K562 (cell line): ENCODE measurements at regions not wholly inside any gene's neighbourhood (a gene's known extent, or its start where the extent isn't known, plus 50 kb on each side); places are given as distances from the start of the nearest gene placed in this dataset.

Experiments used
- BACH1 ChIP-seq: fragments of 200-800 bp; sonication (Bioruptor generic); IDR thresholded peaks from 2 replicates; pipeline ENCODE4 v1.6.1; 2016; ENCODE audit warnings: missing genetic modification characterization, missing compliant biosample characterization
- CEBPB ChIP-seq: fragments of 450-650 bp; IDR thresholded peaks from 2 replicates; pipeline ENCODE4 v1.6.1; 2016; ENCODE audit warnings: missing genetic modification characterization, missing compliant biosample characterization
- EP300 ChIP-seq: IDR thresholded peaks from 2 replicates; pipeline ENCODE4 v1.6.1; 2012; ENCODE audit warnings: low read length, improper control_type of control experiment
- ETV6 ChIP-seq, 3 experiments: fragments of 150-350 bp in 1 of 3; sonication (generic) in 1 of 3; formaldehyde crosslinking in 1 of 3; IDR thresholded peaks; 2 replicates each; pipeline versions ENCODE4 v1.6.1 to v1.8.0; 2014 to 2022; ENCODE audit warnings: borderline replicate concordance in 2 of 3, low read depth in 2 of 3, antibody characterized with exemption in 1 of 3, low read length in 1 of 3, mild to moderate bottlenecking in 1 of 3, missing genetic modification reagents in 1 of 3
- FOXM1 ChIP-seq, 2 experiments: fragments of 450-650 bp in 1 of 2; sonication (generic) in 1 of 2; formaldehyde crosslinking in 1 of 2; IDR thresholded peaks; 2 replicates each; pipeline versions ENCODE4 v1.6.1 to v1.9.0; 2017 to 2022; ENCODE audit warnings: low read depth in 2 of 2, mild to moderate bottlenecking in 2 of 2, missing genetic modification reagents in 1 of 2, moderate library complexity in 1 of 2
- HDAC1 ChIP-seq, 2 experiments: fragments of 450-650 bp; IDR thresholded peaks; 2 replicates each; pipeline ENCODE4 v1.6.1; 2016 to 2017; ENCODE audit warnings: inconsistent platforms in 1 of 2, mild to moderate bottlenecking in 1 of 2, moderate library complexity in 1 of 2
- PRPF4 ChIP-seq: fragments of 200-400 bp; formaldehyde crosslinking; IDR thresholded peaks from one replicate; pipeline ENCODE4 v1.6.1; 2017; ENCODE audit warnings: low read length, low read depth, mild to moderate bottlenecking; ENCODE audit not compliant: insufficient read depth, poor library complexity, severe bottlenecking
- SAFB2 ChIP-seq: fragments of 200-400 bp; formaldehyde crosslinking; IDR thresholded peaks from 2 replicates; pipeline ENCODE4 v1.6.1; 2018; ENCODE audit warnings: borderline replicate concordance, low read length, low read depth, moderate library complexity; ENCODE audit not compliant: severe bottlenecking
- SMC3 ChIP-seq: conservative IDR thresholded peaks from 2 replicates; pipeline ENCODE4 v1.6.1; 2011; ENCODE audit warnings: low read depth, low read length, improper control_type of control experiment; ENCODE audit not compliant: insufficient read depth
- SRF ChIP-seq, 2 experiments: fragments of 250-450, 450-650 bp in 1 of 2; sonication (Bioruptor Pico) in 1 of 2; sonication (generic) in 1 of 2; formaldehyde crosslinking; IDR thresholded peaks; 2 replicates each; pipeline versions ENCODE4 v1.5.0 to v1.5.1; 2020 to 2022; ENCODE audit warnings: mild to moderate bottlenecking in 1 of 2, missing genetic modification reagents in 1 of 2
- ZNF253 ChIP-seq: fragments of 250-450 bp; sonication (Bioruptor Pico); conservative IDR thresholded peaks from 2 replicates; pipeline ENCODE4 v1.6.1; 2021; ENCODE audit warnings: mild to moderate bottlenecking
- TF ChIP-seq, protein P1 (sequence below): fragments of 450-650 bp; formaldehyde crosslinking; IDR thresholded peaks from 2 replicates; pipeline ENCODE4 v1.4.0; 2022; ENCODE audit warnings: mild to moderate bottlenecking, moderate library complexity
- TF ChIP-seq, protein P2 (sequence below): fragments of 450-650 bp; IDR thresholded peaks from 2 replicates; pipeline ENCODE4 v1.6.1; 2016; ENCODE audit warnings: low read depth

DNA sequence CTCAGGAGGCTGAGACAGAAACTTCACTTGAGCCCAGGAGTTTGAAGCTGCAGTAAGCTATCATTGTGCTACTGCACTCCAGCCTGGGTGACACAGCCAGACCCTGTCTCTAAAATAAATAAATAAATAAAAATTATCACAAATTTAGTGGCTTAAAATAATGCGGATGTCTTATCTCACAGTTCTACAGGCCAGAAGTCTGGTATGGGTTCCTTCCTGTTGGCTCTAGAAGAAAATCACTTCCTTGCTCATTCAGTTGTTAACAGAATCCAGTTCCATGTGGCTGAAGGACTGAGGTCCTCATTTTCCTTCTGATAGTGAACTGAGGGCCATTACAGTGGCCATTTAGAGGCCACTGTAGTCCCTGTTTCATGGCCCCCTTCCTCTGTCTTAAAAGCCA, 94.6 kb upstream of the S1PR1 start:
- no peak for TF ChIP-seq EP300
- no peak for TF ChIP-seq SRF (CRISPR knock-in tag; IDR thresholded peaks at IDR 0.05)
- TF ChIP-seq PRPF4: no peak
- TF ChIP-seq, protein P1, sequence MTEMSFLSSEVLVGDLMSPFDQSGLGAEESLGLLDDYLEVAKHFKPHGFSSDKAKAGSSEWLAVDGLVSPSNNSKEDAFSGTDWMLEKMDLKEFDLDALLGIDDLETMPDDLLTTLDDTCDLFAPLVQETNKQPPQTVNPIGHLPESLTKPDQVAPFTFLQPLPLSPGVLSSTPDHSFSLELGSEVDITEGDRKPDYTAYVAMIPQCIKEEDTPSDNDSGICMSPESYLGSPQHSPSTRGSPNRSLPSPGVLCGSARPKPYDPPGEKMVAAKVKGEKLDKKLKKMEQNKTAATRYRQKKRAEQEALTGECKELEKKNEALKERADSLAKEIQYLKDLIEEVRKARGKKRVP (CRISPR knock-in tag): no peak
- TF ChIP-seq ZNF253: no peak
- no peak for TF ChIP-seq CEBPB (tag)
- TF ChIP-seq FOXM1 (IDR thresholded peaks at IDR 0.05; ENCODE audit: low read depth): no peak
- TF ChIP-seq FOXM1 (CRISPR knock-in tag; IDR thresholded peaks at IDR 0.05; ENCODE audit: low read depth): no peak
- no peak for TF ChIP-seq SMC3
- TF ChIP-seq BACH1: no peak
- no peak for TF ChIP-seq HDAC1 (IDR thresholded peaks at IDR 0.05)
- no peak for TF ChIP-seq ETV6 (IDR thresholded peaks at IDR 0.05; ENCODE audit: borderline replicate concordance in 1 of 2, low read depth in 2 of 2, low read length in 1 of 2)
- no peak for TF ChIP-seq ETV6 (CRISPR knock-in tag; IDR thresholded peaks at IDR 0.05; ENCODE audit: borderline replicate concordance)
- TF ChIP-seq, protein P2, sequence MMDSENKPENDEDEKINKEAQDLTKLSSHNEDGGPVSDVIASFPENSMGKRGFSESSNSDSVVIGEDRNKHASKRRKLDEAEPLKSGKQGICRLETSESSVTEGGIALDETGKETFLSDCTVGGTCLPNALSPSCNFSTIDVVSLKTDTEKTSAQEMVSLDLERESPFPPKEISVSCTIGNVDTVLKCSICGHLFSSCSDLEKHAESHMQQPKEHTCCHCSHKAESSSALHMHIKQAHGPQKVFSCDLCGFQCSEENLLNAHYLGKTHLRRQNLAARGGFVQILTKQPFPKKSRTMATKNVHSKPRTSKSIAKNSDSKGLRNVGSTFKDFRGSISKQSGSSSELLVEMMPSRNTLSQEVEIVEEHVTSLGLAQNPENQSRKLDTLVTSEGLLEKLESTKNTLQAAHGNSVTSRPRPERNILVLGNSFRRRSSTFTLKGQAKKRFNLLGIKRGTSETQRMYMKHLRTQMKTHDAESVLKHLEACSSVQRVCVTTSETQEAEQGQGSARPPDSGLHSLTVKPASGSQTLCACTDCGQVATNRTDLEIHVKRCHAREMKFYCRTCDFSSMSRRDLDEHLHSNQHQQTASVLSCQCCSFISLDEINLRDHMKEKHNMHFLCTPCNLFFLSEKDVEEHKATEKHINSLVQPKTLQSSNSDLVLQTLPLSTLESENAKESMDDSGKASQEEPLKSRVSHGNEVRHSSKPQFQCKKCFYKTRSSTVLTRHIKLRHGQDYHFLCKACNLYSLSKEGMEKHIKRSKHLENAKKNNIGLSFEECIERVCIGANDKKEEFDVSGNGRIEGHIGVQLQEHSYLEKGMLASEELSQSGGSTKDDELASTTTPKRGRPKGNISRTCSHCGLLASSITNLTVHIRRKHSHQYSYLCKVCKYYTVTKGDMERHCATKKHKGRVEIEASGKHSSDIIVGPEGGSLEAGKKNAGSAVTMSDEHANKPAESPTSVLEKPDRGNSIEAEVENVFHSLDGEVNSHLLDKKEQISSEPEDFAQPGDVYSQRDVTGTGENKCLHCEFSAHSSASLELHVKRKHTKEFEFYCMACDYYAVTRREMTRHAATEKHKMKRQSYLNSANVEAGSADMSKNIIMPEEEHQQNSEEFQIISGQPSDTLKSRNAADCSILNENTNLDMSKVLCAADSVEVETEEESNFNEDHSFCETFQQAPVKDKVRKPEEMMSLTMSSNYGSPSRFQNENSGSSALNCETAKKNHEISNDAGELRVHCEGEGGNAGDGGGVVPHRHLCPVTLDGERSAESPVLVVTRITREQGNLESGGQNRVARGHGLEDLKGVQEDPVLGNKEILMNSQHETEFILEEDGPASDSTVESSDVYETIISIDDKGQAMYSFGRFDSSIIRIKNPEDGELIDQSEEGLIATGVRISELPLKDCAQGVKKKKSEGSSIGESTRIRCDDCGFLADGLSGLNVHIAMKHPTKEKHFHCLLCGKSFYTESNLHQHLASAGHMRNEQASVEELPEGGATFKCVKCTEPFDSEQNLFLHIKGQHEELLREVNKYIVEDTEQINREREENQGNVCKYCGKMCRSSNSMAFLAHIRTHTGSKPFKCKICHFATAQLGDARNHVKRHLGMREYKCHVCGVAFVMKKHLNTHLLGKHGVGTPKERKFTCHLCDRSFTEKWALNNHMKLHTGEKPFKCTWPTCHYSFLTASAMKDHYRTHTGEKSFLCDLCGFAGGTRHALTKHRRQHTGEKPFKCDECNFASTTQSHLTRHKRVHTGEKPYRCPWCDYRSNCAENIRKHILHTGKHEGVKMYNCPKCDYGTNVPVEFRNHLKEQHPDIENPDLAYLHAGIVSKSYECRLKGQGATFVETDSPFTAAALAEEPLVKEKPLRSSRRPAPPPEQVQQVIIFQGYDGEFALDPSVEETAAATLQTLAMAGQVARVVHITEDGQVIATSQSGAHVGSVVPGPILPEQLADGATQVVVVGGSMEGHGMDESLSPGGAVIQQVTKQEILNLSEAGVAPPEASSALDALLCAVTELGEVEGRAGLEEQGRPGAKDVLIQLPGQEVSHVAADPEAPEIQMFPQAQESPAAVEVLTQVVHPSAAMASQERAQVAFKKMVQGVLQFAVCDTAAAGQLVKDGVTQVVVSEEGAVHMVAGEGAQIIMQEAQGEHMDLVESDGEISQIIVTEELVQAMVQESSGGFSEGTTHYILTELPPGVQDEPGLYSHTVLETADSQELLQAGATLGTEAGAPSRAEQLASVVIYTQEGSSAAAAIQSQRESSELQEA: no peak
- TF ChIP-seq SAFB2: no peak
